ENCODE measurements at regions not wholly inside any gene's neighbourhood (a gene's known extent, or its start where the extent isn't known, plus 50 kb on each side); places are given as distances from the start of the nearest gene placed in this dataset.

DNA sequence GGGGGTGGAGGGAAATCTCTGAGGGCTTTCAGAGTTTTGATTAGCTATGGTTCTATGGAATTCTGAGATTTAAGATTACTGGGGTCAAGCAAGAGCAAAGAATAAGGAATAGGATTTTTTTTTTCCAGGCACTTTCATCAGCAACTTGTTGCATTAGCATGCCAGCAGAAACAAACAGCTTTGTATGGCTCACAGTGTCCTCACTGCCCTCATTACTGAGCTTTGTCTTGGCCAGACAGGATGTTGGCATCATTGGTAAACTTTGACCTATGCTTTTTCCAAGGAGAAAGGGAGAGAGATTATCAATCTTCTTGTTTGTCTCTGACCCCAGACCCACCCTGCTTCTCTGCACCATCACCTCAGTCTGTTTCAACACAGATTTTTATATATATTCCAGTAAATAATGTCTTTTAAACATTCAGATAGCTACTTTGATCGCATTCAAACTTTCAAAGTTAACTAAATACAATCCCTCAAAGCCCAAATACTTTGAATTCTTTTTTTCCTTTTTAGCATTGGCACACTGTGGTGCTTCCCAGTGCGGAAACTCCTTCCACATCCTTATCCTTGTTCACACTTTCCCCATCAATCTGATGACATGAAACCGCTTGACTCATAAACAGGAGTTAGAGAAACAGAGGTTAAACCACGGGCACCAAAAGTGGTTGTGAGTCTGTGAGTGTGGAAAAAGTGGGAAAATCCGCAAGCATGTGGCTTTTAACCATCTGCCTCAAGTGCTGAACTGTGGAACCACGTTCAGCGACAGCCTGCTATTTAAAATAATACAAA is 282.2 kb upstream of the FAR2 start:
- Mint-ChIP-seq H3K27ac (ENCODE audit: low read depth, unreplicated experiment) (no peak overlapping the region), H3K4me1 (ENCODE audit: insufficient read depth, unreplicated experiment) (peaks cover 15% of the 10 kb centered on the region), H3K9me3 (ENCODE audit: unreplicated experiment) (no peaks in the 10 kb centered on the region), H3K36me3 (ENCODE audit: insufficient read depth, unreplicated experiment) (no peaks in the 10 kb centered on the region), H3K4me3 (ENCODE audit: unreplicated experiment) (no peak overlapping the region), H3K27me3 (ENCODE audit: insufficient read depth, unreplicated experiment) (no peaks in the 10 kb centered on the region)
- POLR2A ChIA-PET = interaction anchor here (0.7 kb wide), 1 partner anchor 427 kb away, joined by 4 read pairs; no protein-coding TSS in a partner anchor
- BruUV-seq (replicated peaks) = no TSS peak
- no peak for DNase-seq (ENCODE audit: unreplicated experiment)
- CTCF ChIA-PET = no interaction called here
- intact Hi-C loops (cut with micrococcal nuclease) = no loop called here
- TF ChIP-seq CTCF (IDR thresholded peaks at IDR 0.05; ENCODE audit: unreplicated experiment) = no peak

DNA sequence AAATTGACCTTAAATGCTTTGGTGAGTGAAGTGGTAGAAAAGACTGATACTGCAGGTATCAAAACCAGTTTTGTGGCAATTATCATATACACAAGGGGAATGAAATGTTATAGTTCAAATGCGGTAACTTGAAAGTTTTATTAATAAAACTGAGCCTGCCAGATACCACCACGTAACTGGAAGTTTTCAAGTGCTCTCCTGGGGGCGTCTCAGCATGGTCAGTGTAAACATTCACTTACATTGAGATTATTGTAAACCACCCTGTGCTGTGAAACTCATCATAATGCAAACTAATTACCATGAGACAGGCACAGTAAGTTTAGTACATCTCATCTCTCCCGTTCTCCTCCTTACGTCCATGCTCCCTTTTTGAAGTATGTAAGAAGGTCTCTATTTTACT is 280.7 kb upstream of the FAR2 start:
- H3K27me3 Mint-ChIP-seq (ENCODE audit: insufficient read depth, unreplicated experiment) = no peaks in the 10 kb centered on the region
- no peak for TF ChIP-seq CTCF (IDR thresholded peaks at IDR 0.05; ENCODE audit: unreplicated experiment)
- no TSS peak for BruUV-seq (replicated peaks)
- H3K4me3 Mint-ChIP-seq (ENCODE audit: unreplicated experiment) = no peak overlapping the region
- H3K36me3 Mint-ChIP-seq (ENCODE audit: insufficient read depth, unreplicated experiment) = no peaks in the 10 kb centered on the region
- H3K27ac Mint-ChIP-seq (ENCODE audit: low read depth, unreplicated experiment) = no peak overlapping the region
- CTCF ChIA-PET = interaction anchor here (0.6 to 0.9 kb wide), 2 partner anchors 14 to 387 kb away, joined by 3 to 4 read pairs; no protein-coding TSS in a partner anchor
- H3K4me1 Mint-ChIP-seq (ENCODE audit: insufficient read depth, unreplicated experiment) = peaks cover 21% of the 10 kb centered on the region
- POLR2A ChIA-PET = interaction anchor here (0.5 kb wide), 1 partner anchor 1831 kb away, joined by 4 read pairs; no protein-coding TSS in a partner anchor
- intact Hi-C loops (cut with micrococcal nuclease) = no loop called here
- H3K9me3 Mint-ChIP-seq (ENCODE audit: unreplicated experiment) = no peaks in the 10 kb centered on the region
- no peak for DNase-seq (ENCODE audit: unreplicated experiment)

GRCh38 chr12:28869197-28869596 is 279.9 kb upstream of the FAR2 start:
- no peaks in the 10 kb centered on the region for H3K9me3 Mint-ChIP-seq (ENCODE audit: unreplicated experiment)
- ChIA-PET CTCF (interaction anchor here (0.6 kb wide), 1 partner anchor 388 kb away, joined by 3 read pairs; no protein-coding TSS in a partner anchor), POLR2A (no interaction called here)
- H3K36me3 Mint-ChIP-seq (ENCODE audit: insufficient read depth, unreplicated experiment) = no peaks in the 10 kb centered on the region
- DNase-seq (ENCODE audit: unreplicated experiment) = no peak
- H3K4me3 Mint-ChIP-seq (ENCODE audit: unreplicated experiment) = no peak overlapping the region
- intact Hi-C loops (cut with micrococcal nuclease) = no loop called here
- peaks cover 21% of the 10 kb centered on the region for H3K4me1 Mint-ChIP-seq (ENCODE audit: insufficient read depth, unreplicated experiment)
- H3K27ac Mint-ChIP-seq (ENCODE audit: low read depth, unreplicated experiment) = no peak overlapping the region
- no TSS peak for BruUV-seq (replicated peaks)
- no peaks in the 10 kb centered on the region for H3K27me3 Mint-ChIP-seq (ENCODE audit: insufficient read depth, unreplicated experiment)
- no peak for TF ChIP-seq CTCF (IDR thresholded peaks at IDR 0.05; ENCODE audit: unreplicated experiment)

- CTCF ChIA-PET = interaction anchor here (0.8 to 2.3 kb wide), 4 partner anchors 57 to 1139 kb away, joined by 3 to 11 read pairs (median 6); no protein-coding TSS in a partner anchor
- POLR2A ChIA-PET = no interaction called here
- Mint-ChIP-seq H3K27me3 (ENCODE audit: insufficient read depth, unreplicated experiment) (no peaks in the 10 kb centered on the region), H3K36me3 (ENCODE audit: insufficient read depth, unreplicated experiment) (no peaks in the 10 kb centered on the region), H3K27ac (ENCODE audit: low read depth, unreplicated experiment) (no peak overlapping the region), H3K4me1 (ENCODE audit: insufficient read depth, unreplicated experiment) (peaks cover 21% of the 10 kb centered on the region), H3K9me3 (ENCODE audit: unreplicated experiment) (no peaks in the 10 kb centered on the region), H3K4me3 (ENCODE audit: unreplicated experiment) (no peak overlapping the region)
- peak; percentile 13 for DNase-seq (ENCODE audit: unreplicated experiment)
- intact Hi-C loops (cut with micrococcal nuclease) = loop anchor here (5.0 to 10.0 kb wide), 3 partner anchors 699 to 1046 kb away; no protein-coding TSS in a partner anchor
- no TSS peak for BruUV-seq (replicated peaks)
- no peak for TF ChIP-seq CTCF (IDR thresholded peaks at IDR 0.05; ENCODE audit: unreplicated experiment)
Observed at GRCh38 chr12:28870839-28871440, 278.1 kb upstream of the FAR2 start.

Data from MCF 10A (cell line).